ENCODE measurements at regions not wholly inside any gene's neighbourhood (a gene's known extent, or its start where the extent isn't known, plus 50 kb on each side); places are given as distances from the start of the nearest gene placed in this dataset.

DNA sequence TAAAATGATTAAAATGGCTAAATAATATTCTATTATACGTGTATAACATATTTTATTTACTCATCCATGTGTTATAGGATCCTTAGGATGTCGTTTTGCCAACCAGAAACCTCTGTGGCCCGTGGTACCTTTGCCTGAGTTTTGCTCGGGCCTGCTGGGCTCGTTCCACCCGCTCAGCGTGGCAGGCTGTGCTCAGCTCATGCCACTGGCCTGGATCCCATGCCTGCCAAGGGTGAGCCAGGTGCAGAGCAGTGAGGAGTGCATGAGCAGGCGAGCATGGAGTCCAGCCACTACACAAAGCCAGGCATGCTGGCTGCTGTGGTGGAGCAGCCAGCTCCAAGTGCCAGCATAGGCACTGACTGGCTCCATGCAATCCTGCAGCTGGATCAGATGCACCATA, 417.2 kb downstream of the TTLL7 start:
- peaks cover 28% of the 10 kb centered on the region for H3K9me3 Mint-ChIP-seq
- H3K27ac Mint-ChIP-seq, result no peak overlapping the region
- H3K27me3 Mint-ChIP-seq (ENCODE audit: insufficient read depth, low read depth), result peaks cover 3% of the 10 kb centered on the region
- peaks cover 7% of the 10 kb centered on the region for H3K36me3 Mint-ChIP-seq
- Histone ChIP-seq H3K79me2 (ENCODE audit: low read depth) (no peaks in the 10 kb centered on the region), H2AFZ (replicated peaks) (no peak overlapping the region), H3K27me3 (no peaks in the 10 kb centered on the region), H3K9me3 (ENCODE audit: low read depth) (peaks cover 4% of the 10 kb centered on the region), H4K20me1 (ENCODE audit: low read depth) (no peaks in the 10 kb centered on the region), H3K4me1 (no peaks in the 10 kb centered on the region), H3K36me3 (no peaks in the 10 kb centered on the region), H3F3A (ENCODE audit: low read depth) (no peaks in the 10 kb centered on the region), H3K27ac (no peak overlapping the region), H3K4me2 (no peak overlapping the region), H3K4me3 (no peak overlapping the region), H3K9ac (no peak overlapping the region)
- no peak overlapping the region for H3K4me3 Mint-ChIP-seq
- no peaks in the 10 kb centered on the region for H3K4me1 Mint-ChIP-seq
- DNase-seq (ENCODE audit: low spot score), result no peak
- TF ChIP-seq, protein P1, sequence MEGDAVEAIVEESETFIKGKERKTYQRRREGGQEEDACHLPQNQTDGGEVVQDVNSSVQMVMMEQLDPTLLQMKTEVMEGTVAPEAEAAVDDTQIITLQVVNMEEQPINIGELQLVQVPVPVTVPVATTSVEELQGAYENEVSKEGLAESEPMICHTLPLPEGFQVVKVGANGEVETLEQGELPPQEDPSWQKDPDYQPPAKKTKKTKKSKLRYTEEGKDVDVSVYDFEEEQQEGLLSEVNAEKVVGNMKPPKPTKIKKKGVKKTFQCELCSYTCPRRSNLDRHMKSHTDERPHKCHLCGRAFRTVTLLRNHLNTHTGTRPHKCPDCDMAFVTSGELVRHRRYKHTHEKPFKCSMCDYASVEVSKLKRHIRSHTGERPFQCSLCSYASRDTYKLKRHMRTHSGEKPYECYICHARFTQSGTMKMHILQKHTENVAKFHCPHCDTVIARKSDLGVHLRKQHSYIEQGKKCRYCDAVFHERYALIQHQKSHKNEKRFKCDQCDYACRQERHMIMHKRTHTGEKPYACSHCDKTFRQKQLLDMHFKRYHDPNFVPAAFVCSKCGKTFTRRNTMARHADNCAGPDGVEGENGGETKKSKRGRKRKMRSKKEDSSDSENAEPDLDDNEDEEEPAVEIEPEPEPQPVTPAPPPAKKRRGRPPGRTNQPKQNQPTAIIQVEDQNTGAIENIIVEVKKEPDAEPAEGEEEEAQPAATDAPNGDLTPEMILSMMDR (IDR thresholded peaks at IDR 0.05), result no peak
- TF ChIP-seq EZH2phosphoT487 (IDR thresholded peaks at IDR 0.05) (no peak), EZH2 (IDR thresholded peaks at IDR 0.05) (no peak)

DNA sequence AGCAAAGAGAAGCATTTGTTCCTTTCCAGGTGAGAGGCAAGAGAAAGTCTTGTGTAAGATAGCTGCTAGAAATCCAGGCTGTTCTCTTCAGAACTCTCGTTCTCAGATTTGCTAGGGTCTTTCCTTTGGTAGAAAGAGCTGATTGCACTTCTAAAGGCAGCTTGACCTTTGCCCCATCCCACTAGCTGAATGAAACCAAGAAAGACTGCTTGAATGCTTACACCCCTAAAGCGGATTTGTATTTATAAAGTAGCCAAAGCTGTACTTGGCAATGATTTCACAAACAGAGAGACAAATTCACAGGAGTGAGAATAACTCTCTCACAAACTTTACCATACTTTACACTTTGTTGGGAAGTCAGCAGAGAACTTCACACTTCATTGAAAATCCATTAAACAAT, 424.1 kb downstream of the TTLL7 start:
- Histone ChIP-seq H3K79me2 (ENCODE audit: low read depth) (no peaks in the 10 kb centered on the region), H3K27me3 (no peaks in the 10 kb centered on the region), H3F3A (ENCODE audit: low read depth) (peaks cover 17% of the 10 kb centered on the region), H3K9me3 (ENCODE audit: low read depth) (no peaks in the 10 kb centered on the region), H3K4me1 (peaks cover 12% of the 10 kb centered on the region), H4K20me1 (ENCODE audit: low read depth) (no peaks in the 10 kb centered on the region), H3K9ac (no peak overlapping the region), H3K4me3 (no peak overlapping the region), H3K4me2 (peak overlapping the region; percentile 59), H3K36me3 (no peaks in the 10 kb centered on the region), H3K27ac (no peak overlapping the region), H2AFZ (replicated peaks) (no peak overlapping the region)
- Mint-ChIP-seq H3K27me3 (ENCODE audit: insufficient read depth, low read depth) (peaks cover under 1% of the 10 kb centered on the region), H3K27ac (no peak overlapping the region), H3K9me3 (peaks cover 2% of the 10 kb centered on the region), H3K4me3 (no peak overlapping the region), H3K4me1 (peaks cover 27% of the 10 kb centered on the region), H3K36me3 (no peaks in the 10 kb centered on the region)
- TF ChIP-seq EZH2phosphoT487 (IDR thresholded peaks at IDR 0.05) (no peak), EZH2 (IDR thresholded peaks at IDR 0.05) (no peak)
- TF ChIP-seq, protein P1 (IDR thresholded peaks at IDR 0.05), result no peak
- peak; percentile 67 for DNase-seq (ENCODE audit: low spot score)

DNA sequence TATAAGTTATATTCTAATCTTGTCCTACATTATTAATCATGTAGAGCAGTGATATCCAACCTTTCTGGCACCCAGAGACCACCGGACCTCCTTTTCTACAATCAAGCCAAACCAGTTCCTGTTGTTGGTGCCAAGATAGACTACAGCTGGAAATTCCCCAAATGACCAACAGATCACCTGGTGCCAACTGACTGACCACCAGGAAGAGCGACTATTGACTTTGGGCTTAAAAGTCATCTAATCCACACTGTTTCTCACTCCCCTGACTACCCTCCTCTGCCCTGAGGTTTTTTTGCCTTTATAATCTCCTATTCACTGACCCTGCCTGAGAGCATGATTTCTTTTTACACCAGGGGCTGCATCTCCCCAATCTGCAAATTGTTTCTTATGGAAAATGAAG, 425.2 kb downstream of the TTLL7 start:
- peaks cover 17% of the 10 kb centered on the region for H3F3A ChIP-seq (ENCODE audit: low read depth)
- Mint-ChIP-seq H3K9me3 (peaks cover 4% of the 10 kb centered on the region), H3K4me1 (peaks cover 27% of the 10 kb centered on the region), H3K4me3 (no peak overlapping the region), H3K27ac (peak overlapping the region; percentile 43), H3K36me3 (no peaks in the 10 kb centered on the region), H3K27me3 (ENCODE audit: insufficient read depth, low read depth) (no peaks in the 10 kb centered on the region)
- H3K4me3 ChIP-seq, result no peak overlapping the region
- DNase-seq (ENCODE audit: low spot score), result no peak
- H3K9me3 ChIP-seq (ENCODE audit: low read depth), result no peaks in the 10 kb centered on the region
- no peak for TF ChIP-seq EZH2 (IDR thresholded peaks at IDR 0.05)
- TF ChIP-seq, protein P1 (IDR thresholded peaks at IDR 0.05), result no peak
- no peak for TF ChIP-seq EZH2phosphoT487 (IDR thresholded peaks at IDR 0.05)
- no peak overlapping the region for H2AFZ ChIP-seq (replicated peaks)
- H3K27me3 ChIP-seq, result no peaks in the 10 kb centered on the region
- no peak overlapping the region for H3K9ac ChIP-seq
- no peaks in the 10 kb centered on the region for H3K79me2 ChIP-seq (ENCODE audit: low read depth)
- no peaks in the 10 kb centered on the region for H4K20me1 ChIP-seq (ENCODE audit: low read depth)
- no peaks in the 10 kb centered on the region for H3K36me3 ChIP-seq
- no peak overlapping the region for H3K27ac ChIP-seq
- H3K4me1 ChIP-seq, result peaks cover 12% of the 10 kb centered on the region
- H3K4me2 ChIP-seq, result peak overlapping the region; percentile 59
